ENCODE measurements at regions not wholly inside any gene's neighbourhood (a gene's known extent, or its start where the extent isn't known, plus 50 kb on each side); places are given as distances from the start of the nearest gene placed in this dataset.

GRCh38 chr13:85278851-85279250 is 520.4 kb downstream of the SLITRK6 start:
- no peak for DNase-seq

GRCh38 chr13:85277748-85278147 is 521.5 kb downstream of the SLITRK6 start:
- DNase-seq, result no peak

GRCh38 chr13:85266771-85267170 is 532.4 kb downstream of the SLITRK6 start:
- no peak for DNase-seq

GRCh38 chr13:85266331-85266730 is 532.9 kb downstream of the SLITRK6 start:
- DNase-seq, result no peak

- no peak for DNase-seq
Measured at GRCh38 chr13:85265296-85265695, 533.9 kb downstream of the SLITRK6 start.

GRCh38 chr13:85262499-85262898 is 536.7 kb downstream of the SLITRK6 start:
- no peak for DNase-seq

GRCh38 chr13:85261757-85262346 is 537.4 kb downstream of the SLITRK6 start:
- DNase-seq, result no peak

GRCh38 chr13:85260896-85261295 is 538.3 kb downstream of the SLITRK6 start:
- DNase-seq, result no peak

- DNase-seq, result no peak
Measured at GRCh38 chr13:85255978-85256377, 543.2 kb downstream of the SLITRK6 start.

- DNase-seq, result no peak
Measured at GRCh38 chr13:85254641-85255040, 544.6 kb downstream of the SLITRK6 start.

GRCh38 chr13:85249151-85249550 is 550.1 kb downstream of the SLITRK6 start:
- no peak for DNase-seq

- no peak for DNase-seq
Measured at GRCh38 chr13:85247780-85248179, 551.4 kb downstream of the SLITRK6 start.

GRCh38 chr13:85243831-85244230 is 555.4 kb downstream of the SLITRK6 start:
- no peak for DNase-seq

GRCh38 chr13:85241060-85241459 is 558.2 kb downstream of the SLITRK6 start:
- no peak for DNase-seq

GRCh38 chr13:85236413-85236812 is 562.8 kb downstream of the SLITRK6 start:
- no peak for DNase-seq

- DNase-seq, result no peak
Measured at GRCh38 chr13:85230691-85231093, 568.5 kb downstream of the SLITRK6 start.

GRCh38 chr13:85228692-85229091 is 570.5 kb downstream of the SLITRK6 start:
- DNase-seq, result no peak

GRCh38 chr13:85223883-85224656 is 575.1 kb downstream of the SLITRK6 start:
- no peak for DNase-seq

- no peak for DNase-seq
Measured at GRCh38 chr13:85216576-85216975, 582.6 kb downstream of the SLITRK6 start.

- no peak for DNase-seq
Measured at GRCh38 chr13:85212692-85213091, 586.5 kb downstream of the SLITRK6 start.

- no peak for DNase-seq
Measured at GRCh38 chr13:85204668-85205344, 594.4 kb downstream of the SLITRK6 start.

- DNase-seq, result no peak
Measured at GRCh38 chr13:85197431-85197830, 601.8 kb downstream of the SLITRK6 start.

- no peak for DNase-seq
Measured at GRCh38 chr13:85194482-85194881, 604.7 kb downstream of the SLITRK6 start.

All from NCI-H1436 (cell line).